ENCODE measurements at regions not wholly inside any gene's neighbourhood (a gene's known extent, or its start where the extent isn't known, plus 50 kb on each side); places are given as distances from the start of the nearest gene placed in this dataset.

DNA sequence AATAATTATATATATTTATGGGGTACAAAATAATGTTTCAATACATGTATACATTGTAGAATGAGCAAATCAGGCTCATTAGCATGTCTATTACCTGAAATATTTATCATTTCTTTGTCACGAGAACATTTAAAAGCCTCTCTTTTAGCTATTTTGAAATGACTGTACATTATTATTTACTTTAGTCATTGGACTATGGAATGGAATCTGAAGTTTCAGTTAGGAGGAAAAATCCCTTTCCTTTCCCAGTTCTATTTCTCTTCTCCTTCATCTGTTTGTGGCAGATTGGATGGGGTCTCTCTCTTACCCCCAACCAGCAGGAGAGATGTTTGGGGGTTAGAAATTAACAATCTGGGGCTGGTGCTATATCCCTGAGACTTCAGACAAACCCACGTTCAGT lies 292.5 kb upstream of the SFRP2 start:
- no peak overlapping the region for H3K4me2 ChIP-seq (ENCODE audit: insufficient read depth, low read length)
- H4K20me1 ChIP-seq (ENCODE audit: insufficient read depth, low read length), result no peaks in the 10 kb centered on the region
- H3K4me3 ChIP-seq (ENCODE audit: low read depth in 1 of 2, low read length in 2 of 2), result no peak overlapping the region
- no peaks in the 10 kb centered on the region for H3K4me1 ChIP-seq (ENCODE audit: insufficient read depth, low read length)
- H3K27me3 ChIP-seq (ENCODE audit: insufficient read depth, low read length, poor library complexity), result no peaks in the 10 kb centered on the region
- no peak overlapping the region for H2AFZ ChIP-seq (ENCODE audit: low read depth, low read length)
- TF ChIP-seq EZH2 (IDR thresholded peaks at IDR 0.05; ENCODE audit: borderline replicate concordance, low read depth, low read length, severe bottlenecking), result no peak
- TF ChIP-seq, protein P1, sequence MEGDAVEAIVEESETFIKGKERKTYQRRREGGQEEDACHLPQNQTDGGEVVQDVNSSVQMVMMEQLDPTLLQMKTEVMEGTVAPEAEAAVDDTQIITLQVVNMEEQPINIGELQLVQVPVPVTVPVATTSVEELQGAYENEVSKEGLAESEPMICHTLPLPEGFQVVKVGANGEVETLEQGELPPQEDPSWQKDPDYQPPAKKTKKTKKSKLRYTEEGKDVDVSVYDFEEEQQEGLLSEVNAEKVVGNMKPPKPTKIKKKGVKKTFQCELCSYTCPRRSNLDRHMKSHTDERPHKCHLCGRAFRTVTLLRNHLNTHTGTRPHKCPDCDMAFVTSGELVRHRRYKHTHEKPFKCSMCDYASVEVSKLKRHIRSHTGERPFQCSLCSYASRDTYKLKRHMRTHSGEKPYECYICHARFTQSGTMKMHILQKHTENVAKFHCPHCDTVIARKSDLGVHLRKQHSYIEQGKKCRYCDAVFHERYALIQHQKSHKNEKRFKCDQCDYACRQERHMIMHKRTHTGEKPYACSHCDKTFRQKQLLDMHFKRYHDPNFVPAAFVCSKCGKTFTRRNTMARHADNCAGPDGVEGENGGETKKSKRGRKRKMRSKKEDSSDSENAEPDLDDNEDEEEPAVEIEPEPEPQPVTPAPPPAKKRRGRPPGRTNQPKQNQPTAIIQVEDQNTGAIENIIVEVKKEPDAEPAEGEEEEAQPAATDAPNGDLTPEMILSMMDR (IDR thresholded peaks at IDR 0.05; ENCODE audit: borderline replicate concordance, extremely low read depth, low read length, poor library complexity, severe bottlenecking), result no peak
- H3K36me3 ChIP-seq (ENCODE audit: insufficient read depth, low read length), result no peaks in the 10 kb centered on the region
- no peaks in the 10 kb centered on the region for H3K9me3 ChIP-seq (ENCODE audit: insufficient read depth, low read length, severe bottlenecking)
- DNase-seq (no peak), ATAC-seq (ENCODE audit: insufficient read depth, low read depth) (no peak)
- no peaks in the 10 kb centered on the region for H3K79me2 ChIP-seq (ENCODE audit: insufficient read depth, low read length)
- no peak overlapping the region for H3K9ac ChIP-seq (ENCODE audit: low read depth, low read length)
- H3K27ac ChIP-seq (ENCODE audit: low read length), result no peak overlapping the region

DNA sequence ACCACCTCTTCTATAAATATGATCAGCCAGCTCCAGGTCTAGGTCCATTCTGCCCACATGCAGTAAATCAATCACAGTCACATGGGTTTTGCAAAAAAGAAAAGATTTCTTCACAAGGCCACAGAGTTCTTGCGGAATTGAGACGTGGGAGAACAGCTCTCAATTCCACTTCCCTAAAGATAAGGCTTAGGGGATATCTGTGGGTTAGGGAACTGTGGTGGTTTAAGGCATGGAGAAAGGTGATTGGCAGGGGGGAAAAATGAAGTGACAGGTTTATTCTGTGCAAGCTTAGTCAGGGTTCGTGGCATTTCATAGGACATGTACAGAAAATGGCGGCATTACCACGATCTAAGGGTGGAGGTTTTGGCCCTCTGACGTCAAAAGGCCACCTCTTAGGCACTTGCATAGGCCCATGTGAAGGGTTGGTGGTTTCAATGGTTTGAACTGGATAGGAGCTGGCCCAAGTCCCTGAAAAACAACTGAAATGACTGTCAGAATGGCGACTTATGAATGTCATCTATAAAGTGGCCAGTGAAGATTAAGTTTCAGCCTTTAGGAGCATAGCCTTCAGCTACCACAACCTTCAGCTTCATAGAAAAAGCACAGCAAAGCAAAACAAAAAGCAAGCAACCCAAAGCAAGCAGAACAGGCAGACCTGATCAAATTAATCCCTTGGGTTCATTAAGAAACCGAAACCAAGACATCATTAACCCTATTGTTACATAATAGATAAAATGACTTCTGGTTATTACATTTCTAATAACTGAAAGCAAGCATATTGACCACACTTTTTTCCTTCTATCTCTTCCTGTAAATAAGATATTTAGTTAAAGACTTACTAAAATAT lies 289.8 kb upstream of the SFRP2 start:
- Histone ChIP-seq H3K27ac (ENCODE audit: low read length) (no peak overlapping the region), H3K36me3 (ENCODE audit: insufficient read depth, low read length) (no peaks in the 10 kb centered on the region), H4K20me1 (ENCODE audit: insufficient read depth, low read length) (no peaks in the 10 kb centered on the region), H3K4me1 (ENCODE audit: insufficient read depth, low read length) (no peaks in the 10 kb centered on the region), H3K27me3 (ENCODE audit: insufficient read depth, low read length, poor library complexity) (no peaks in the 10 kb centered on the region), H3K79me2 (ENCODE audit: insufficient read depth, low read length) (no peaks in the 10 kb centered on the region), H2AFZ (ENCODE audit: low read depth, low read length) (no peak overlapping the region), H3K9me3 (ENCODE audit: insufficient read depth, low read length, severe bottlenecking) (no peaks in the 10 kb centered on the region), H3K9ac (ENCODE audit: low read depth, low read length) (no peak overlapping the region), H3K4me2 (ENCODE audit: insufficient read depth, low read length) (no peak overlapping the region), H3K4me3 (ENCODE audit: low read depth in 1 of 2, low read length in 2 of 2) (no peak overlapping the region)
- no peak for DNase-seq
- TF ChIP-seq EZH2 (IDR thresholded peaks at IDR 0.05; ENCODE audit: borderline replicate concordance, low read depth, low read length, severe bottlenecking), result no peak
- TF ChIP-seq, protein P1 (IDR thresholded peaks at IDR 0.05; ENCODE audit: borderline replicate concordance, extremely low read depth, low read length, poor library complexity, severe bottlenecking), result no peak
- ATAC-seq (ENCODE audit: insufficient read depth, low read depth), result no peak

DNA sequence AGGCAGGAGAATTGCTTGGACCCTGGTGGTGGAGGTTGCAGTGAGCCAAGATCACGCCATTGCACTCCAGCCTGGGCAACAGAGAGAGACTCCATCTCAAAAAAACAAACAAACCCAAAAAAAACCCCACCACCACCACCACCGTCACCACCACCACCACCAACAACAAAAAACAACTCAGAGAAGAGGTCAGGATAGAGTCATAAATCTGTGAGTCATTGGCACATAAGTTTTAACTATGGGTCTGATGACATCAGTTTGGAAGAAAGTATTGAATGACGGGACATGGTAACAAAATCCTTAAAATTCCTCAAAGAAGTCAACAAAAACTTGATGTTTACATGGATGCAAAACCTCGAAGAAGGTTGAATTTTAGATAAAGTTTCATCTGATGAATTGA lies 288.0 kb upstream of the SFRP2 start:
- Histone ChIP-seq H3K27ac (ENCODE audit: low read length) (no peak overlapping the region), H3K9ac (ENCODE audit: low read depth, low read length) (no peak overlapping the region), H3K9me3 (ENCODE audit: insufficient read depth, low read length, severe bottlenecking) (no peaks in the 10 kb centered on the region), H3K4me2 (ENCODE audit: insufficient read depth, low read length) (no peak overlapping the region), H3K27me3 (ENCODE audit: insufficient read depth, low read length, poor library complexity) (no peaks in the 10 kb centered on the region), H3K79me2 (ENCODE audit: insufficient read depth, low read length) (no peaks in the 10 kb centered on the region), H2AFZ (ENCODE audit: low read depth, low read length) (no peak overlapping the region), H3K4me1 (ENCODE audit: insufficient read depth, low read length) (no peaks in the 10 kb centered on the region), H4K20me1 (ENCODE audit: insufficient read depth, low read length) (no peaks in the 10 kb centered on the region), H3K4me3 (ENCODE audit: low read depth in 1 of 2, low read length in 2 of 2) (no peak overlapping the region), H3K36me3 (ENCODE audit: insufficient read depth, low read length) (no peaks in the 10 kb centered on the region)
- TF ChIP-seq EZH2 (IDR thresholded peaks at IDR 0.05; ENCODE audit: borderline replicate concordance, low read depth, low read length, severe bottlenecking), result no peak
- TF ChIP-seq, protein P1 (IDR thresholded peaks at IDR 0.05; ENCODE audit: borderline replicate concordance, extremely low read depth, low read length, poor library complexity, severe bottlenecking), result no peak
- no peak for ATAC-seq (ENCODE audit: insufficient read depth, low read depth)
- DNase-seq, result no peak

All from DND-41 (cell line).